ENCODE measurements at regions not wholly inside any gene's neighbourhood (a gene's known extent, or its start where the extent isn't known, plus 50 kb on each side); places are given as distances from the start of the nearest gene placed in this dataset.

DNA sequence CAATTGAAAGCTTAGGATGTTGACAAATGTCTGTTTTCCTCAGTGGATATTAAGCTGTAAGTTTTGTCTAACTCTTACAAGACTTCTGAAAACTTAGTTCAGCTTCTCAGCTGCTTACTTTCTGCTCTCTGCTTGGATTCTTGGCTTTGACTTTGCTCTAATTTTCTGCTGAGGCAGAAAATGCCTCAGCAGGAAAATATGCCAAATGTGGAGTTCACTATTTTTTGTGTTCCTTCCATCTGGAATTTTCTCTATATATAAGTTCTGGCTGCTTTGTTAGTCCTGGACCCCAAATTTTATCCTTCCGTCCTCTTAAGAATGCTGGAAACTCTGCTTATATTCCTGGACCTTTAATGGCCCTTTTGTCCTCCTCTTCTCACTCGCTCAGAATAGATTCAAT is 352.6 kb upstream of the NWD2 start:
- TF ChIP-seq, protein P1, sequence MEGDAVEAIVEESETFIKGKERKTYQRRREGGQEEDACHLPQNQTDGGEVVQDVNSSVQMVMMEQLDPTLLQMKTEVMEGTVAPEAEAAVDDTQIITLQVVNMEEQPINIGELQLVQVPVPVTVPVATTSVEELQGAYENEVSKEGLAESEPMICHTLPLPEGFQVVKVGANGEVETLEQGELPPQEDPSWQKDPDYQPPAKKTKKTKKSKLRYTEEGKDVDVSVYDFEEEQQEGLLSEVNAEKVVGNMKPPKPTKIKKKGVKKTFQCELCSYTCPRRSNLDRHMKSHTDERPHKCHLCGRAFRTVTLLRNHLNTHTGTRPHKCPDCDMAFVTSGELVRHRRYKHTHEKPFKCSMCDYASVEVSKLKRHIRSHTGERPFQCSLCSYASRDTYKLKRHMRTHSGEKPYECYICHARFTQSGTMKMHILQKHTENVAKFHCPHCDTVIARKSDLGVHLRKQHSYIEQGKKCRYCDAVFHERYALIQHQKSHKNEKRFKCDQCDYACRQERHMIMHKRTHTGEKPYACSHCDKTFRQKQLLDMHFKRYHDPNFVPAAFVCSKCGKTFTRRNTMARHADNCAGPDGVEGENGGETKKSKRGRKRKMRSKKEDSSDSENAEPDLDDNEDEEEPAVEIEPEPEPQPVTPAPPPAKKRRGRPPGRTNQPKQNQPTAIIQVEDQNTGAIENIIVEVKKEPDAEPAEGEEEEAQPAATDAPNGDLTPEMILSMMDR (IDR thresholded peaks at IDR 0.05; ENCODE audit: low read length), result no peak
- no peak for TF ChIP-seq EZH2 (IDR thresholded peaks at IDR 0.05; ENCODE audit: borderline replicate concordance, low read length)

All from OCI-LY1 (cell line).